Left forelimb (tissue), 1 donor: ENCODE measurements at regions not wholly inside any gene's neighbourhood (a gene's known extent, or its start where the extent isn't known, plus 50 kb on each side); places are given as distances from the start of the nearest gene placed in this dataset.
A peak's percentile ranks its signal among the peaks of the same experiment; 100 is the strongest.

Source experiments
- DNase-seq: peaks from one replicate; pipeline ENCODE4 v3.0.0-alpha.2; 2018; ENCODE audit warnings: low spot score

DNA sequence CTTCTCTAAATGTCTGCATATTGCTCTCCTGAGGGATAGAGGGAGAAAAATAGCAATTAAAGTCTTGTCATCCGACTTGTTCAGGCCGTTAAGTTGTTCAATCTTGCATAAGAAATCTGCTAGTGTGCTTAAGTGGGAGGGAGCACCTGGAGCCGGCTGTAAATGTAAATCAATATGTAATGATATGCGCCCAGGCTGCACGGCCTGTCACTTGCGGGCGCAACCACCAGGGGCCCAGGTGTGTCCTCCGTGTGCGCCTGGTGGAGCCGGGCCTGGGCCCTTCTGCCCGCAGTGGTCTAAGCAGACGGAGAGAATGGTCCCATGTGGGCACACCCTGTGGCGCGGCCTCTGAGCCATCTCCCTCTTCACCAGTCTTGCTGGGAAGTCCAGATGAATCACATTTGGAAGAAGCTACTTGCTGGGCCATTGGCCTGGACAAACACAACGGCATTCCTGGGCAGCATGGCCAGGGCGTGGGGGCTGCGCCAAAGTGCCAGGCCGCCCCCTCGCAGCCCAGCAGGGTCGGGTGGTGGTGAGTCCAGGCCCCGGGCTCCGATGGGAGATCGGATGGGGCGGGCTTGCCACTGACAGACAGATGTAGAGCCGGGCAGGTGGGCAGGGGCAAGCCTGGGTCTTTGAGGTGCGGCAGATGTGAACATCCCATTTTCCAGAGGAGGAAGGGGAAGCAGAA lies 193.3 kb upstream of the C14orf180 start:
- DNase-seq = peak; percentile 61

DNA sequence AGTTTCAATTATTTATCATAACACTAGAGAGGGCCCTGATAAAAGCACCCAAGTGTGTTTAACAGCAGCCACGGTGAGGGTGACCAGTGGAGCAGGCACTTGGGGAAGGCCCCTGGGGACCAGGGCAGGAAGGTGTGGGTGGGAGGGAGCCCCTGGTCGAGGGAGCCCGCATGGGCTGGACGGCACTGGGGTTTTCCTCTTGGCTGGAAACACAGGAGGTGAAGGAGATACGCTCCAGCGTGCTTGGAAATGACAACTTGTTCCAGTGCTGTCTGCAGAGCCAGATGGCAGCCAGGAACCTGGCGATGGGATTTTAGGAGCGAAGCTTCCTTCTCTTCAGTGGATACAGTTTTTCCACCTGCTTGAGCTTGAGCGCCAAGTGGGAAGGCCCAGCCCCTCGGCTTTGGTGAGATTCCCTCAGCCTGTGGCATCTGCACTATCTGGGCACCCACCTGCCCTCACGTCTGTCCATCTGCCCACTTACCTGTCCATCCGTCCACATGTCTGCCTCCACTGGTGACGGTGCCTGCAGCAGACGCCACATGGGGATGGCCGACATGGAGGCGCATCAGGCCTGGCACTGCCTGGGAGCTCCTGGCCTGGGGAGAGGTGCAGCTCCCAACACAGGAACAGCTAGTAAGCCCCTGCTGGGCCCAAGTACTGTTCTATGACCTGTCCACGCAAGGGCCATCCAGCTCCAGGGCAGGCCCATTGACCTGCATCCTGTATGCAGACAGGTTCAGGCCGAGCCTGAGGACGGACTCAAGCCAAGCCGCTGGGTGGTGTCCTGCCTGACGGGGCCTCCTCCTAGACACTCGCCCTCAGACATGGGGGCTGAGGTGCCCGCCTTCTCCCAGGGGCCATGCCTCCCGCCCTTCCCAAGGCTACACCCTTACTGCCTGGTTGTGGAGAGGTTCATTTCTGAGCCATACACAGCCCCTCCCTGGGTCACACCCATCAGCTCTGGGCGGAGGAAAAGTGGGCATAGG lies 192.2 kb upstream of the C14orf180 start:
- peak; percentile 64 for DNase-seq

GRCh38 chr14:104388011-104388521 lies 191.5 kb upstream of the C14orf180 start:
- DNase-seq = no peak

DNA sequence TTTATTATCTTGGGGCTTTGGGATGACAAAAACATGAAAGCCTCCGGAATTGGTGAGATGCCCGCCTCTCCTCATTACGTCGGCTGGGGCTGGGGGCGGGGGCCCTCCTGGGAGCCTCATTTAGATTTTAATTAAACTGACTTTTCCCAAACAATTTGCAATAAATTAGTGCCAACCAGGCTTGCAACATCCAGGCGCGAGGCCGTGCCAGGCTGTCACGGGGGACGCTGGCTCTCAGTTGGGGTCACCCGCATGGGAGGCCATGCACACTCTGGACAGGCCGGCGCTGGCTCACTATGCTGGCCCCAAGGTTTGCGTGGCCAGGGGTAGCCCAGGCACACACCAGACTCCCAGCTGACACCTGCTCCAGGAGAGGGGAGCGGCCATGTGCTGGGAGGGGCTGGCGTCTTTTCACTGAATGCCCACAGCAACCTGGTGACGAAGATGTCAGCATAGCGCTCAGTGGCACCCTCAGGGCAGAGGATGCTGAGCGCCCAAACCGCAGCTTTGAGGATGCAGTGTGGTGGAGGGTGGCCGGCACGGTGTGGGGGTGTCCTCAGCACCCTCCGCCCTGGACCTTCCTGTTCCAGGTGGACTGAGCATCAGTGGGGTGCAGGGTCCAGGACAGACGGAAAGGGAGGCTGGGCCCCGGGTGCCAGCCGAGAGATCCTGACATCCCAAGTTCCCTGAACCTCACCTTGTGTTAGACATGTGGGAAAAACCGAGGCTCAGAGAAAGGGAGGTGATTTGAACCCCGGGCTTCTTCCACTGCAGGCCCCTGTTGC lies 190.8 kb upstream of the C14orf180 start:
- DNase-seq = no peak

DNA sequence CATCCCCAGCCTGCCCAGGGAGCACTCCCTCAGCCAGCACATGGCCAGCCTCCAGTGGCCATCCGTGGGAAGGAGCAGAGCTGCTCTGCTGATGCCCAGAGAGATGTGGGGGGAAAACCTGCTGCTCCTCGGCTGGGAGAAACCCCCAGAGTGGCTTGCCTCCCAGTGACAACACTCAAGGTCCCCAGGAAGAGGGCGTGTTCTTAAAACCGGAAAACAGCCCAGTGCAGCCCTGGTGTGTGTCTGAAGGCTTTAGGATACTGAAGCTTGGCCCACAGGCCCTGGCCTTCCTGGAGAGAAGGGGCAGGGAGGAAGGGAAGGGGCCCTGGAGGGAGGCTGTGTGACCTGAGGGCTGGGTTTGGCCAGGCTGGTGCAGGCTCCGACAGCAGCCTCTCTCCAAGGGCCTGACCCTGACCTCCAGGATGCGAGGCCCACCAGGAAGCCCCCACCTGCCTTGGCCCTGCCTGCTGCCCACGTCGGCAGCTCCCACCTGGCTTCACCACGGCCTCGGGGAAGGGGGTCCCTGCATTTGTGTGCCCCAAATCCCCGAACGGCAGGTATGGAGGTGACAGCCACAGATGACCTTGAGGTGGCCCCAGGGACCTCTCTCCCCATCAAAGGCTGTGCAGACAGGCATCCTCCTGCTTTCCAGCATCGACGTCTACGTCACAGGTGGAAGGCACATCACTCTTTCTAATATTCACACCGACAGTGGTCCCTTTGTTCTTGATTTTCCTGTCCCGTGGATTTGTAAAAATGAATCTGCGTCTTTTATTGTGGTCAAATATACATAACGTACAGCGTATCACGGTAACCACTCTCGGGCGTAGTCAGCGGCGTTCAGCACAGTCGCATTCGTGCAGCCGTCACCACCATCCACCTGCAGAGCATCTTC lies 190.0 kb upstream of the C14orf180 start:
- no peak for DNase-seq

GRCh38 chr14:104390221-104390931 lies 189.2 kb upstream of the C14orf180 start:
- peak; percentile 51 for DNase-seq

- DNase-seq = peak; percentile 62
Observed at GRCh38 chr14:104390941-104391901, 188.3 kb upstream of the C14orf180 start.

DNA sequence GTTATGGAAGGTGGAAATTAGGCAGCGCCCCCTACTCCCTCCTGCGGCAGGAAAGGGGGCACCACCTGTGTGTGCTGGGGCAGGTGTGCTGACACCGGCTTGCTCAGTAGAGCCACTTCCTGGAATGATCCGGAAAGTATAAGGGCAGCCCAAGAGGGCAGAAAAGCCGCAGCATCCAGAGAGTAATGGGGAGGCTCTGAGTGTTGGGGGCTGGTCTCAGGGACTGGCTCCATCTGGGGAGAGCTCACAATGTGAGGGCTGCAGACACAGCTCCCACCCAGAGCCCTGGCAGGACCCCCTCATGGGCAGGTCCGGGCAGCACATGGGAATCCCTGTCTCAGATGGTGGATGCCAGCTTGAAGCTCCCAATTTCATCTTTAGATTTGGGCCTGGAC lies 187.6 kb upstream of the C14orf180 start:
- DNase-seq = no peak

DNA sequence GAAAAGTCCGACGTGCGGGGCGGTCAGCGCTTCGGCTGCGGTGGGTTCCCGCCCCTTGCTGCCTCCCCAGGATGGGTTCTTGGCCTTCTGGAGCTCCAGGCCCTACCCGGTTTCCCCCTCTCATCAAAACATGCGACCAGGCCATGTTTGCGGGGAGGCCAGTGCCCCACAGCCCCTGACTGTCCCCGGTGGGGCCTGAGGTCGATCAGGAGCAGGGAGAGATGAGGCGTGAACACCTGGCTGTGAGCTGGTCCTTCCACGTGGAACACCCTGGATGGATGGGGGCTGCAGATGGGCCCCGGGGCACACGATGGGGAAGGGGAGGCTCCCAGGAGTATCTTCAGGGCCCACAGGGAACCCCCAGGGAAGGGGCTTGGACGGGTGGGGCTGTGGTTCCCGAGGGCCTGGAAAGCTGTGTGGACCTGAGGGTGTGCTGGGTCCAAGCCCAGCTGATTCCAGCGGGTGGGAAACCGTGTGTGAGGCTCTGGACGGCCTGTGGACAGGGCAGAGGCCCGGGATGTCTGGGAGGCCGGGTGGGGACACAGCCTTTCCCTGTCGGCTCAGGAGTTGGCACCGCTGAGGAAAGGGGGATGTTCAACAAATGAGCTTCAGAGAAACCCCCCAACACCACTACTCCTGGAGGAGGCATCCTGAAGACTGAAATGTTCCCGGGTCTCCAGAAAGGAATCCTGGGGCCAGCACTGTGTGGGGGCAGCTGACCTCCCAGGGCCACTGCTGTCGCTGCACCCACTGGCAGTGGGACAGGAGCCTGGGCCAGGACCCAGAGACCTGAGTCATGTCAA lies 187.0 kb upstream of the C14orf180 start:
- DNase-seq = no peak

GRCh38 chr14:104393199-104393897 lies 186.2 kb upstream of the C14orf180 start:
- DNase-seq = peak; percentile 57

GRCh38 chr14:104393898-104394381 lies 185.6 kb upstream of the C14orf180 start:
- DNase-seq = peak; percentile 65

GRCh38 chr14:104394409-104394851 lies 185.1 kb upstream of the C14orf180 start:
- peak; percentile 58 for DNase-seq

DNA sequence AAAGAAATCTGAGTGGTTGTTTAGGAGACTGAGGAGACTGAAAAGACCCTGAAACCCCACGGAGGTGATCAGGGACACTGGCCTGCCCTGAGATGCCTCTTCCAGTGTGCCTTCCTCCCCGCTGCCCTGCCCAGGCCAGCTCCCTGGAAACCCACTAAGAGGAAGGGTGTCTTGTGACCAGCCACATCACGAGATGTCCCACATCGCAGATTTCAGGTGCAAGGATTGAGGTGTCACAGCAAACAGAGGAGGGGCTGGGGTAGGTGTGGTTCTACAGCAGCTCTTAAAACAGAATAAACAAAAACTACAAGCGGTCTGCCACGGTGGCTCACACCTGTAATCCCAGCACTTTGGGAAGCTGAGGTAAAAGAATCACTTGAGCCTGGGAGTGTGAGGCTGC lies 184.3 kb upstream of the C14orf180 start:
- no peak for DNase-seq

DNA sequence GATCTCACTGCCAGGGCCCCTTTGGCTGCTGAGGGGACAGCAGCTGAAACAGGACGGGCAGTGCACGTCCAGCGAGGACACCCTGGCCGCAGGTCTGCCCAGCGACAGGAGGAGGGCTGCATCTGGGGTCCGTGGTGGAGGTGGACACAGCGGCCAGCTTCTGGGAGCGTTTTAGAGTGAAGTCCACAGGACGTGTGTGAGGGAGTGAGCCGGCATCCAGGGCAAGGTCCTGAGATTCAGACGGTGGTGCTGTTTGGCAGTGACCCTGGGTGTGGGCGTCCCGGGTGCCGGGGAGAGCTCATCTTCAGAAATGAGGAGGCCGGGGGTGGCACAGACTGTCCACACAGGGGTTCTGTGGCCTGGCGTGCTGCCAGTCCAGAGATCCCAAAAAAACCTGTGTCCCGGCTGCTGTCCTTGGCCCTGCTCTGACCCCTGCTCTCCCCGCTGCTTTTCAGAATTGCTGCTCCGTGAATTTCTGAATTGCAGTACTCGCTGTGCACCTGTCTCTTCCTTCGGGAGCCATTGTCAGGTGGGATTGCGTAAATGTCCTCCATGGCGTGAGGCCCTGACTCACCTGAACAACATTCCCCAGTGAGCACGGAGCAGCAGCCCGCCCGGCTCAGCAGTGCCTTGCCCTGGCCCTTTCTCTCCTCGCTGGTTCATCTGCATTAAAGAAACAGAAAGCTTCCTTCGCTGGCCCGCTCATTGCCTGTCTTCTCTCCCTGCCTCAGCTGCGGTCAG lies 183.5 kb upstream of the C14orf180 start:
- DNase-seq = peak; percentile 50

DNA sequence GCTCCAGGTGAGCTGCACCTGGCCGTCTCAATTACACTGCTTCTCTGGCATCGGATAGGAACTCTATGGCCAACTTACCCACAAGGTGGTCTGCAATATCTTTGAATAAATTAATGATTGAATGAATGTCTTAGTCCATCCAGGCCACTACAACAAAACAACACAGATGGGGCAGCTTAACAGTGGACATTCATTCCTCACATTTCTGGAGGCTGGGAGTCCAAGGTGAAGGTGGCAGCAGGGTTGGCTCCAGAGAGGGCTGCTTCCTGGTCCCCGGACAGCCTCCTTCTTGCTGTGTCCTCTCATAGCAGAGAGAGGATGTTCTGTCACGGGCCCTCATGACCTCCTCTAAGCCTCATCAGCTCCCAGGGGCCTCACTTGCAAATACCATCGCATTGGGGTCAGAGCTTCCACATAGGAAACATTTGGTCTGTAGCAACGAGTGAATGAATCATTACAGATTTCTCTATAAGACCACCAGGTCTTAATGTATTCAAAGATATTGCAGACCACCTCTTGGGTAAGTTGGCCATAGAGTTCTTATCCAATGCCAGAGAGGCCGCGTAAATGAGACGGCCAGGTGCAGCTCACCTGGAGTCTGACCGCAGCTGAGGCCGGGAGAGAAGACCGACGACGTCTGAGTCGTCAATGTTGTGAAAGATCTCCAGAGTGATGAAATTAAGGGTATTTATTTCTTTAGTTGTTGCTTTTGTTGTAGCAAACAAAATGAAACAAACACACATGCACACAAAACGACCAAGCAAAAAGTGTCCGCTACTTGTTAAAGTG lies 182.7 kb upstream of the C14orf180 start:
- DNase-seq = no peak

- no peak for DNase-seq
Observed at GRCh38 chr14:104397956-104398355, 181.6 kb upstream of the C14orf180 start.
